ENCODE measurements at regions not wholly inside any gene's neighbourhood (a gene's known extent, or its start where the extent isn't known, plus 50 kb on each side); places are given as distances from the start of the nearest gene placed in this dataset.

GRCh38 chr2:8202132-8202531 lies 479.7 kb upstream of the ID2 start:
- Histone ChIP-seq H4K20me1 (ENCODE audit: insufficient read depth, low read length) (no peaks in the 10 kb centered on the region), H3K9me3 (replicated peaks; ENCODE audit: insufficient read depth, low read length) (no peaks in the 10 kb centered on the region), H3F3A (ENCODE audit: insufficient read depth, low read length) (no peaks in the 10 kb centered on the region), H3K9ac (ENCODE audit: low read length) (no peak overlapping the region), H3K79me2 (ENCODE audit: low read length) (no peaks in the 10 kb centered on the region), H3K4me1 (ENCODE audit: low read length) (no peaks in the 10 kb centered on the region), H3K4me2 (ENCODE audit: low read depth, low read length) (no peak overlapping the region), H3K4me3 (ENCODE audit: low read length) (no peak overlapping the region), H3K27me3 (replicated peaks; ENCODE audit: insufficient read depth, low read length) (no peaks in the 10 kb centered on the region), H3K36me3 (replicated peaks; ENCODE audit: insufficient read depth, low read length) (no peaks in the 10 kb centered on the region), H3K27ac (ENCODE audit: low read length) (no peak overlapping the region), H3K9me2 (replicated peaks; ENCODE audit: insufficient read depth, low read length) (no peaks in the 10 kb centered on the region), H2AFZ (ENCODE audit: low read length) (no peak overlapping the region)
- no peak for DNase-seq
- no peak for TF ChIP-seq EZH2phosphoT487 (IDR thresholded peaks at IDR 0.05; ENCODE audit: low read length)
- TF ChIP-seq CTCF (IDR thresholded peaks at IDR 0.05; ENCODE audit: low read length): no peak
- no peak for TF ChIP-seq EZH2 (optimal IDR thresholded peaks at IDR 0.05; ENCODE audit: low read depth, low read length)

GRCh38 chr2:8203364-8203763 lies 478.5 kb upstream of the ID2 start:
- no peak for DNase-seq
- H3F3A ChIP-seq (ENCODE audit: insufficient read depth, low read length): no peaks in the 10 kb centered on the region
- H3K9me2 ChIP-seq (replicated peaks; ENCODE audit: insufficient read depth, low read length): no peaks in the 10 kb centered on the region
- H3K27ac ChIP-seq (ENCODE audit: low read length): no peak overlapping the region
- no peaks in the 10 kb centered on the region for H3K9me3 ChIP-seq (replicated peaks; ENCODE audit: insufficient read depth, low read length)
- H3K36me3 ChIP-seq (replicated peaks; ENCODE audit: insufficient read depth, low read length): no peaks in the 10 kb centered on the region
- no peak overlapping the region for H3K4me2 ChIP-seq (ENCODE audit: low read depth, low read length)
- TF ChIP-seq EZH2 (optimal IDR thresholded peaks at IDR 0.05; ENCODE audit: low read depth, low read length) (no peak), CTCF (IDR thresholded peaks at IDR 0.05; ENCODE audit: low read length) (no peak), EZH2phosphoT487 (IDR thresholded peaks at IDR 0.05; ENCODE audit: low read length) (no peak)
- H3K9ac ChIP-seq (ENCODE audit: low read length): no peak overlapping the region
- H3K4me3 ChIP-seq (ENCODE audit: low read length): no peak overlapping the region
- no peaks in the 10 kb centered on the region for H3K4me1 ChIP-seq (ENCODE audit: low read length)
- no peaks in the 10 kb centered on the region for H3K79me2 ChIP-seq (ENCODE audit: low read length)
- no peaks in the 10 kb centered on the region for H3K27me3 ChIP-seq (replicated peaks; ENCODE audit: insufficient read depth, low read length)
- H2AFZ ChIP-seq (ENCODE audit: low read length): no peak overlapping the region
- H4K20me1 ChIP-seq (ENCODE audit: insufficient read depth, low read length): no peaks in the 10 kb centered on the region

- H3K4me3 ChIP-seq (ENCODE audit: low read length): no peak overlapping the region
- H3K9me3 ChIP-seq (replicated peaks; ENCODE audit: insufficient read depth, low read length): no peaks in the 10 kb centered on the region
- H3K27ac ChIP-seq (ENCODE audit: low read length): no peak overlapping the region
- no peaks in the 10 kb centered on the region for H4K20me1 ChIP-seq (ENCODE audit: insufficient read depth, low read length)
- H3K9me2 ChIP-seq (replicated peaks; ENCODE audit: insufficient read depth, low read length): no peaks in the 10 kb centered on the region
- no peak overlapping the region for H2AFZ ChIP-seq (ENCODE audit: low read length)
- no peaks in the 10 kb centered on the region for H3K79me2 ChIP-seq (ENCODE audit: low read length)
- H3K4me2 ChIP-seq (ENCODE audit: low read depth, low read length): no peak overlapping the region
- H3K4me1 ChIP-seq (ENCODE audit: low read length): no peaks in the 10 kb centered on the region
- TF ChIP-seq EZH2phosphoT487 (IDR thresholded peaks at IDR 0.05; ENCODE audit: low read length): no peak
- TF ChIP-seq CTCF (IDR thresholded peaks at IDR 0.05; ENCODE audit: low read length): no peak
- TF ChIP-seq EZH2 (optimal IDR thresholded peaks at IDR 0.05; ENCODE audit: low read depth, low read length): no peak
- H3K9ac ChIP-seq (ENCODE audit: low read length): no peak overlapping the region
- H3K27me3 ChIP-seq (replicated peaks; ENCODE audit: insufficient read depth, low read length): no peaks in the 10 kb centered on the region
- no peaks in the 10 kb centered on the region for H3F3A ChIP-seq (ENCODE audit: insufficient read depth, low read length)
- no peaks in the 10 kb centered on the region for H3K36me3 ChIP-seq (replicated peaks; ENCODE audit: insufficient read depth, low read length)
- no peak for DNase-seq
Observed at GRCh38 chr2:8204711-8205110, 477.1 kb upstream of the ID2 start.
